NCI-H748 (cell line): ENCODE measurements at regions not wholly inside any gene's neighbourhood (a gene's known extent, or its start where the extent isn't known, plus 50 kb on each side); places are given as distances from the start of the nearest gene placed in this dataset.
"Not testable (repeated sequence)": the region's sequence is repeated elsewhere in the genome, so short reads cannot be mapped to it uniquely, and the experiment has no call there.

Source experiments
- DNase-seq: peaks from one replicate; lab custom pipeline; 2025; ENCODE audit not compliant: unreplicated experiment; lab: John Stamatoyannopoulos, UW

- DNase-seq = peak; percentile 24
Observed at GRCh38 chr2:203585516-203585915, 50.4 kb upstream of the RAPH1 start.

- no peak for DNase-seq
Observed at GRCh38 chr2:203586206-203586605, 51.1 kb upstream of the RAPH1 start.

GRCh38 chr2:203586696-203587095 is 51.6 kb upstream of the RAPH1 start:
- DNase-seq = no peak

- no peak for DNase-seq
Observed at GRCh38 chr2:203590496-203590895, 55.4 kb upstream of the RAPH1 start.

DNA sequence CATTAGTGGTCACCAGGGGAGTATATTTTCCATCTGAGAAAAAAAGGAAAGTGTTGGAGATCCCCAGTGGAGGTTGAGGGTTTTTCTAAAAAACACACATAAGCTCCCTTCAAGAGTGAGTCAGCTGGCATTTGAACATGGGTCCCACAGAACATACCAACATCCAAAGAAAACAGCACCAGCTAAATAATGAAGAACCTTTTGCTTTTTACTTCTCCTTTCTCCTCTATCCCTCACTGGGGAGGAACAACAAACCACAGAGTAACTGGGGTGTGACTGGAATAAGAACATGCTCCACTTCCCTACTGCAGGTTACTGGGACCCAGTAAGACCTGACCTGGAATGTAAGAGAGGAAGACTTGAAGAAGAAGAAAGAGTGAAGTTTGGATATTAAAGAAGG is 56.5 kb upstream of the RAPH1 start:
- DNase-seq = no peak

DNA sequence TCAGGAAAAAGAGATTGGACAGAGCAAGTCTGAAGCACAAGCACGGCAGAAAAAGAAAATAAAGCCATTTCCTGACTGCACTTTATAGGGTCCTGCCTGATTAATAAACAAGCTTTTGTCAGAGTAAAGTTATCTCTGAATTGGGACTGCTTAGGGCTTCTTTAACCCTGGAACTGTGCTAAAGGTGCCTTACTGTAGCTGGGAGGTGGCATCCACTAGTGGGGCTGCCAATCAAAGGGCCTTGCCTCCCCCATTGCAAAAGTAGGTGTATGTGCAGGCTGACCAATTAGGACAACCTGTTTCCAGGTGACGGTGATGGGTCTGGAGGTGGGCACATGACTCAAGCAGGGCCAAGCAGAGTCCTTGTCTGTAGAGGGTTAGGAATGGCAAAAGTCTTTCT is 57.4 kb upstream of the RAPH1 start:
- DNase-seq = no peak

- DNase-seq = no peak
Observed at GRCh38 chr2:203594541-203594940, 59.4 kb upstream of the RAPH1 start.

DNA sequence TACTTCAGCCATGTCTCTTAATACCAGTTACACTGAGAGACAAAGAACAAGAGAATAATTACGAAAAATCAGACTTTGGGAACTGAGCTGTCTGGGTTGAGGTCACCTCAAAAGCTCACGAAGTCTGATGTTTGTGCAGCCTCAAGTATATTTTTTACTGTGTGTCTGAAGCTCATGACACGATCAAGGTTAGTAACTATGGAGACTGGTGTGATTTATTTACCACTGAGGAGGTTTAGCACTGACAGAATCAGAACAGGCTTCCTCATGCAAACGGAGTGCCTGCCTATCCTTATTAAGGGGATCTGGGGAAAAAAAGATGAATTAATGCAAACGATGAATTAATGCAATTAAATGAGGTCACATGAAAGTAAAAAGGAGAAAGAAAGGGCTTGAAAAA is 61.1 kb upstream of the RAPH1 start:
- DNase-seq = peak; percentile 23

- no peak for DNase-seq
Observed at GRCh38 chr2:203599509-203599908, 64.4 kb upstream of the RAPH1 start.

GRCh38 chr2:203600286-203600685 is 65.2 kb upstream of the RAPH1 start:
- DNase-seq = no peak

GRCh38 chr2:203603456-203604389 is 68.6 kb upstream of the RAPH1 start:
- DNase-seq = no peak

DNA sequence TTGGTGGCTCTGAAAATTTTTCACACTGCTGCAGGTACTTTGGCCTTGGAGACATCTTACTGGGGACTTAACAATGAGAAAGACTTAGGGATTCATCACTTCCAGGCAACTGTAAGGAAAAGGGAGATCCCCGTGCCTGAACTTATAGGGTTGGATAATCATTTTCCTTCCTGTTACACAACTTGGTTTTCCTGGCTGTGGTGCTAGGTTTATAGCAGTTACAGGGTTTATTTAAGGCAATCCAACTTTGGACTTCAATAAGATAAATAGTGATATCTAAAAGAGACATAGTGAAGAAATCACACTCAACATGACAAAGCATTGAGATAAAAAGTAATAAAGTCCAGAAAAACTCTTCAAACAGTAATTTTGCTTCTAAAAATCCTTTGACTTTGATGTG is 70.2 kb upstream of the RAPH1 start:
- DNase-seq = no peak

DNA sequence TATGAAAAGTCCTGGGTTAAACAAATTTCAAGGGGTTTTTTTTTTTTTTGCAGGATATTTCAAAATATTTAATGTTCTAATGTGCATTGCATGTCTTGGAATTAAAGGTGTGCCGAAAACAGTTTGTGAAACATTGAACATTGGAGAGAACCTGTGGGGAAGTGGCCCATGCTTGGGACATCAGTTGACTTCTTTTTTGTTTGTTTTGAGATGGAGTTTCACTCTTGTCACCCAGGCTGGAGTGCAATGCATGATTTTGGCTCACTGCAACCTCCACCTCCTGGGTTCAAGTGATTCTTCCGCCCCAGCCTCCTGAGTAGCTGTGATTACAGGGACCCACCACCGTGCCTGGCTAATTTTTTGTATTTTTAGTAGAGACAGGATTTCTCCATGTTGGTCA is 71.0 kb upstream of the RAPH1 start:
- DNase-seq = no peak

GRCh38 chr2:203610558-203610957 is 75.5 kb upstream of the RAPH1 start:
- no peak for DNase-seq

GRCh38 chr2:203612246-203612645 is 77.1 kb upstream of the RAPH1 start:
- no peak for DNase-seq

GRCh38 chr2:203619267-203619878 is 84.3 kb upstream of the RAPH1 start:
- no peak for DNase-seq

DNA sequence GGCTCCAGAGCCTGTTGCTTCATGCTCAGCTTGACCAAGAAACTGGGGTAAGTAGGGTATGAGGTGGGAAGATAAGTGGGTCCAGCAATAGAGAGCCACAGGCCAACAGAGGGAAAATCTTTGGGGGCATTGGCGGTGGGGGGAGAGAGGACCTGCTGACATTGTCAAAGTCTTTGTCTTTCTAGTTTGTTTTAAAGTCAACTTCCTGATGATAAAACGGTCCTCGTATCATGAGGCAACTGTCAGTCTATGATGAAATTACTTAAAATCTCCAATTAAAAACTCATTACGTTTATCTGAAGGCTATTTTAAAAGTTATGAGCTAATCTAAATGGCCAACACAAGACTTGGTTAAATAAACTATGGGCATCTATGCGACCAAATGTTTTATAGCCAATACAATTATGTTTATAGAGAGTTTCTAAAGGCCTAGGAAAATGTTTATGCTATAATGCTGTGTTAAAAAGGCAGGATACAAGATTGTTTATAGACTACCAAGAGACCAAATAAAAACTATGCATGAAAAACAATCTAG is 84.4 kb upstream of the CD28 start:
- no peak for DNase-seq

- DNase-seq = no peak
Observed at GRCh38 chr2:203623096-203623495, 83.3 kb upstream of the CD28 start.

- DNase-seq = no peak
Observed at GRCh38 chr2:203623661-203624060, 82.8 kb upstream of the CD28 start.

- DNase-seq = no peak
Observed at GRCh38 chr2:203625701-203626100, 80.7 kb upstream of the CD28 start.

DNA sequence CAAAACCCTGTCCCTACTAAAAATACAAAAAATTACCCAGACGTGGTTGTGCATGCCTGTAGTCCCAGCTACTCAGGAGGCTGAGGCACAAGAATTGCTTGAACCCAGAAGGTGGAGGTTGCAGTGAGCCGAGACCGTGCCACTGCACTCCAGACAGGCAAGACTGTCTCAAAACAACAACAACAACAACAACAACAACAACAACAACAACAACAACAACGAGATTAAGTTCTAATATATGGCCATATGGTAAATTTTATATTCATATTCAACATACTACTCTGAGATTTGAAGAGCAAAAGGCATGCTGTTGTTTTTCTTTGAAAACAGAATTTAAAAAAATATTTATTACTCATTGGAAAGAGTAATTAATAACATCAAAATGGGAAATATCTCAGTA is 80.2 kb upstream of the CD28 start:
- not testable (repeated sequence) for DNase-seq

GRCh38 chr2:203626952-203627681 is 79.3 kb upstream of the CD28 start:
- DNase-seq = no peak
